Mucosa of gallbladder (tissue), 1 donor: ENCODE measurements at regions not wholly inside any gene's neighbourhood (a gene's known extent, or its start where the extent isn't known, plus 50 kb on each side); places are given as distances from the start of the nearest gene placed in this dataset.
"Not testable (repeated sequence)": the region's sequence is repeated elsewhere in the genome, so short reads cannot be mapped to it uniquely, and the experiment has no call there.

Experiments used
- DNase-seq: peaks from one replicate; pipeline ENCODE4 v3.0.0-alpha.2; 2020; ENCODE audit warnings: low spot score
- donor health status: DM: no; HTN: no; CAD: no.

GRCh38 chr4:22630161-22630975 lies 62.4 kb upstream of the GBA3 start:
- DNase-seq = not testable (repeated sequence)

DNA sequence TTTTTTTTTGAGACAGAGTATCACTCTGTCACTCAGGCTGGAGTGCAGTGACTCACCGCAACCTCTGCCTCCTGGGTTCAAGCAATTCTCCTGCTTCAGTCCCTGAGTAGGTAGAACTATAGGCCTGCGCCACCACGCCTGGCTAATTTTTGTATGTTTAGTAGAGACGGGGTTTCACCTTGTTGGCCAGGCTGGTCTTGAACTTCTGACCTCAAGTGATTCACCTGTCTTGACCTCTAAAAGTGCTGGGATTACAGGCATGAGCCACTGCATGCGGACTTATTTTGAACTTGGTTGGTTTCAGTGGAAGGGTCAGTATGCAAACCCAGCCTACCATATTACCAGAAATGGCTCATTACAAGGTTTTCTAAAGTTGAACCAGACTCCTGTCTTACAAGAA lies 61.6 kb upstream of the GBA3 start:
- DNase-seq = not testable (repeated sequence)

GRCh38 chr4:22634541-22635181 lies 58.1 kb upstream of the GBA3 start:
- DNase-seq = no peak

- not testable (repeated sequence) for DNase-seq
These were observed 57.6 kb upstream of the GBA3 start for GRCh38 chr4:22635182-22635549.

DNA sequence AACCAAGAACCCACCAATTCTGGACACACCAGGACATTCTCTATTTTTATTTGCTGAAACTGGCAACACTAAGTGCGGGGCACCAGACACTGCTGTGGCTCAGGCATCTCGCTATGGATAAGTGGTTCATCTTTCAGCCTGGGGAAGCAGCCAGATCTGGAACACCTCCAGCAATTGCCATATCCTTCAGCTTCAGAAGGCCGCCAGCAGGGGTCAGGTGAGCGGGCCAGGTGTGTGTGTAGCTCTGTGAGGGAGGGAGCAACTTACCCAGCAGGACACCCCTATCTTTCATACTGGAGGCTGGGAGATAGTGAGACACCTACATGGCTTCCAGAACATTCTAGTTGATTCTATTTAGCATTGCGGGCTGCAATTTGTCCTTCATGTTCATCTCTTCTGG lies 57.0 kb upstream of the GBA3 start:
- DNase-seq = no peak

- DNase-seq = no peak
These were observed 55.4 kb upstream of the GBA3 start for GRCh38 chr4:22637306-22637705.
